Hematopoietic multipotent progenitor cell treated with erythropoietin and hydrocortisone succinate and interleukin-3 and kit ligand, for 4 days (in vitro differentiated cells): ENCODE measurements at regions not wholly inside any gene's neighbourhood (a gene's known extent, or its start where the extent isn't known, plus 50 kb on each side); places are given as distances from the start of the nearest gene placed in this dataset.
A peak's percentile ranks its signal among the peaks of the same experiment; 100 is the strongest.
"Not testable (repeated sequence)": the region's sequence is repeated elsewhere in the genome, so short reads cannot be mapped to it uniquely, and the experiment has no call there.

Experiments used
- DNase-seq: peaks from one replicate; pipeline ENCODE4 v3.0.0-alpha.2; 2015

- DNase-seq: no peak
Observed at GRCh38 chr21:39080366-39080765, 102.9 kb downstream of the PSMG1 start.

GRCh38 chr21:39079617-39080016 lies 103.6 kb downstream of the PSMG1 start:
- peak; percentile 79 for DNase-seq

- no peak for DNase-seq
Observed at GRCh38 chr21:39078322-39079065, 104.8 kb downstream of the PSMG1 start.

- no peak for DNase-seq
Observed at GRCh38 chr21:39077876-39078275, 105.4 kb downstream of the PSMG1 start.

- DNase-seq: no peak
Observed at GRCh38 chr21:39074508-39074907, 108.7 kb downstream of the PSMG1 start.

- no peak for DNase-seq
Observed at GRCh38 chr21:39073717-39074116, 109.5 kb downstream of the PSMG1 start.

GRCh38 chr21:39073063-39073462 lies 110.2 kb downstream of the PSMG1 start:
- no peak for DNase-seq

- no peak for DNase-seq
Observed at GRCh38 chr21:39072468-39072867, 110.8 kb downstream of the PSMG1 start.

- DNase-seq: peak; percentile 33
Observed at GRCh38 chr21:39071623-39072214, 111.5 kb downstream of the PSMG1 start.

- not testable (repeated sequence) for DNase-seq
Observed at GRCh38 chr21:39069856-39070255, 113.4 kb downstream of the PSMG1 start.

- DNase-seq: no peak
Observed at GRCh38 chr21:39066829-39067780, 116.1 kb downstream of the PSMG1 start.

GRCh38 chr21:39065917-39066316 lies 117.3 kb downstream of the PSMG1 start:
- peak; percentile 63 for DNase-seq

GRCh38 chr21:39064325-39065012 lies 118.8 kb downstream of the PSMG1 start:
- no peak for DNase-seq

GRCh38 chr21:39063517-39063916 lies 119.7 kb downstream of the PSMG1 start:
- no peak for DNase-seq

- no peak for DNase-seq
Observed at GRCh38 chr21:39062196-39062595, 121.1 kb downstream of the PSMG1 start.

GRCh38 chr21:39061766-39062165 lies 121.5 kb downstream of the PSMG1 start:
- DNase-seq: no peak

GRCh38 chr21:39060485-39061083 lies 122.7 kb downstream of the PSMG1 start:
- DNase-seq: no peak

- DNase-seq: no peak
Observed at GRCh38 chr21:39057121-39057520, 126.1 kb downstream of the PSMG1 start.

GRCh38 chr21:39056636-39057035 lies 126.6 kb downstream of the PSMG1 start:
- no peak for DNase-seq

- no peak for DNase-seq
Observed at GRCh38 chr21:39055167-39055767, 128.0 kb downstream of the PSMG1 start.

GRCh38 chr21:39054066-39054465 lies 129.2 kb downstream of the PSMG1 start:
- no peak for DNase-seq

- no peak for DNase-seq
Observed at GRCh38 chr21:39053126-39053525, 130.1 kb downstream of the PSMG1 start.
